Non-pigmented ciliary epithelial cell (primary cell): ENCODE measurements at regions not wholly inside any gene's neighbourhood (a gene's known extent, or its start where the extent isn't known, plus 50 kb on each side); places are given as distances from the start of the nearest gene placed in this dataset.

Experiments used
- DNase-seq: peaks from one replicate; pipeline ENCODE4 v3.0.0-alpha.2; 2010; ENCODE audit warnings: low read depth

- DNase-seq, result peak; percentile 100
Measured at GRCh38 chr5:82396871-82397514, 118.8 kb upstream of the RPS23 start.

- peak; percentile 63 for DNase-seq
Measured at GRCh38 chr5:82396396-82396795, 118.2 kb upstream of the RPS23 start.

- DNase-seq, result no peak
Measured at GRCh38 chr5:82393951-82394350, 115.8 kb upstream of the RPS23 start.

- DNase-seq, result no peak
Measured at GRCh38 chr5:82390088-82390487, 111.9 kb upstream of the RPS23 start.

GRCh38 chr5:82389347-82389746 is 111.2 kb upstream of the RPS23 start:
- no peak for DNase-seq

GRCh38 chr5:82388181-82388580 is 110.0 kb upstream of the RPS23 start:
- no peak for DNase-seq

GRCh38 chr5:82387819-82388166 is 109.6 kb upstream of the RPS23 start:
- no peak for DNase-seq

GRCh38 chr5:82387001-82387818 is 109.1 kb upstream of the RPS23 start:
- peak; percentile 94 for DNase-seq

GRCh38 chr5:82386576-82386975 is 108.4 kb upstream of the RPS23 start:
- no peak for DNase-seq

- DNase-seq, result no peak
Measured at GRCh38 chr5:82384034-82384750, 106.0 kb upstream of the RPS23 start.

GRCh38 chr5:82381591-82381990 is 103.4 kb upstream of the RPS23 start:
- no peak for DNase-seq

GRCh38 chr5:82376307-82376706 is 98.2 kb upstream of the RPS23 start:
- DNase-seq, result no peak

GRCh38 chr5:82375488-82376244 is 97.5 kb upstream of the RPS23 start:
- DNase-seq, result no peak

GRCh38 chr5:82374637-82375036 is 96.5 kb upstream of the RPS23 start:
- no peak for DNase-seq

GRCh38 chr5:82367930-82368329 is 89.8 kb upstream of the RPS23 start:
- no peak for DNase-seq

GRCh38 chr5:82365744-82366228 is 87.6 kb upstream of the RPS23 start:
- peak; percentile 85 for DNase-seq

- DNase-seq, result no peak
Measured at GRCh38 chr5:82365026-82365425, 86.9 kb upstream of the RPS23 start.

- no peak for DNase-seq
Measured at GRCh38 chr5:82364497-82364896, 86.3 kb upstream of the RPS23 start.

- DNase-seq, result no peak
Measured at GRCh38 chr5:82363524-82363923, 85.4 kb upstream of the RPS23 start.

GRCh38 chr5:82362636-82363035 is 84.5 kb upstream of the RPS23 start:
- DNase-seq, result no peak

GRCh38 chr5:82360022-82360421 is 81.9 kb upstream of the RPS23 start:
- no peak for DNase-seq

- DNase-seq, result no peak
Measured at GRCh38 chr5:82359272-82359671, 81.1 kb upstream of the RPS23 start.
